HG02870 (cell line): ENCODE measurements at regions not wholly inside any gene's neighbourhood (a gene's known extent, or its start where the extent isn't known, plus 50 kb on each side); places are given as distances from the start of the nearest gene placed in this dataset.
"Not testable (repeated sequence)": the region's sequence is repeated elsewhere in the genome, so short reads cannot be mapped to it uniquely, and the experiment has no call there.

Source experiments
- ATAC-seq: cut with Tn5 transposase; IDR thresholded peaks from one replicate; pipeline ENCODE4 v1.9.1; 2021; ENCODE audit warnings: mild to moderate bottlenecking, moderate library complexity; ENCODE audit not compliant: unreplicated experiment

DNA sequence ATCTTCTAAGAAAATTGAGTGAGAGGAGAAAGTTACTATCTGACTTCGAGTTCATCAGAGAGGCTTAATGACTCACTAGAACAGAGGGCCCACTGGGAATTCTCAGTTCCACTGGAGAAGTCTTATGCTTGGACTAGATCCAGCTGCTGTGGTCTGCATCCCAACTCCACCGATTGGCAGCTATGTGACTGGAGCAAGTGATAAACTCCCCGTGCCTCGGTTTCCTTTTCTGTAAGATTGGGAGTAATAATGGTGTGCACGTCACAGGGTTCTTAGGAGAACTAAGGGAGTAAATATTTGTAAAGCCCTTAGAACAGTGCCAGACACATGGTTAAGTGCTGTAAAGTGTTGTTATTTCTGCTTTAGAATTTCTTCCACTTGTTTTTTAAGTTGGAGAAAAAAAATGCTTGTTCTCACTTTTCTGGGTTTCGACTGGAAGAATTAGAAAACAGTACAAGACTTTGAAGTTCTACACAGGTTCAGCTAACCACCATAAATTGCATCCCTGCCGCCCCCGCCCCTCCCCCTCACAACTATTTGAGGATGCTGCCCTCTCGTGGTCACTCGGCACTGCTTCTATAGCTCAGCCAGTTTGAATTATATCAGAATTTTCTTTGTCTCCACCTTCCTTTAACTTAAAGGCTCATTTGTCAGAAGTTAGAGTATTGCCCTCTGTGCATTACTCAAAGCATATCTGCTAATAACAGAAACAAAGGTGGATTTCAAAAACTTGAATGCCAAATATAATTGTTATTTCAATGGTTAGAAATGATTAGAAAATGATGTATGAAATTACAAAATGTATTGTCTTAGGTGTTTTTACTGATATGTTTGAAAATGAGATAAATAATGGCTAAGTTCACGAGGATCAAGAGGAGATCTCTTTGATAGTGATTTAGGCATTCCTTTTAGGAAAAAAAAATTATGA is 95.0 kb upstream of the IFNGR1 start:
- ATAC-seq = peak; percentile 53

DNA sequence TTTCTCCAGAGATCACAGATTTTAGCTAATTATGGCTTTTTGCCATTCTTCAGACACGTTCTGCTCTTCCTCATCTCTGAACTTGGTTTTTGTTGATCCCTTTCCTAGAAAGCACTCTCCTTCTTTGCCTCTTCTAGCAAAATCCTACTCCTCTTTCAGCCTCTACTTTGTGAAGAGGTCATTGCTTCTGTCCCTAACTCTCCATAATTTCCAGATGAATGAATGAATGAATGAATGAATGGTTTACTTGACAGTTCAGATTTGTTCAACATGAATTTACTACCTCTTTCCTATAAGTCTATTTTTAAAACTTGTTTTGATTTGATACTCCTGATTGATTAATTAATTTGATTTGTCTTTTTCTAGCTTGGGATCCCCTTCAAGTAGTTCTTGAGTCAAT is 94.0 kb upstream of the IFNGR1 start:
- no peak for ATAC-seq

DNA sequence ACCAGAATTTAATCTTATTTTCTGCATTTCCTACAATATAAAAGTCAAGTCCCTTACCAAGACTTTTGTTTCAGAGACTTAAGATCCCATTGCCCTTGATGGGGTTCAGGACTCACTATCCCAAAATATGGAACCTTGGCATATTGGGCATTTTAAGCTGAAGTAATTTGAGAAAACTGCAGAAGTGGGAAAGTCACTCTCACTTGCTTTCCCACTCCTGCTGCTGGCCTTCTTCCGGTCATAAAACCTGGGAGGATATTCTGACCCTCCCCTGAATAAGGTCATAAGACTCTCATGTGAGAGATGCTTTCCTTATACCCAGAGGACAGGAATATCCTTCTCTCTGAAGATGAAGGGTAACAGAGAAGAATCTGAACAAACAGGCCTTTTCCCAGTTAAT is 92.8 kb upstream of the IFNGR1 start:
- no peak for ATAC-seq

DNA sequence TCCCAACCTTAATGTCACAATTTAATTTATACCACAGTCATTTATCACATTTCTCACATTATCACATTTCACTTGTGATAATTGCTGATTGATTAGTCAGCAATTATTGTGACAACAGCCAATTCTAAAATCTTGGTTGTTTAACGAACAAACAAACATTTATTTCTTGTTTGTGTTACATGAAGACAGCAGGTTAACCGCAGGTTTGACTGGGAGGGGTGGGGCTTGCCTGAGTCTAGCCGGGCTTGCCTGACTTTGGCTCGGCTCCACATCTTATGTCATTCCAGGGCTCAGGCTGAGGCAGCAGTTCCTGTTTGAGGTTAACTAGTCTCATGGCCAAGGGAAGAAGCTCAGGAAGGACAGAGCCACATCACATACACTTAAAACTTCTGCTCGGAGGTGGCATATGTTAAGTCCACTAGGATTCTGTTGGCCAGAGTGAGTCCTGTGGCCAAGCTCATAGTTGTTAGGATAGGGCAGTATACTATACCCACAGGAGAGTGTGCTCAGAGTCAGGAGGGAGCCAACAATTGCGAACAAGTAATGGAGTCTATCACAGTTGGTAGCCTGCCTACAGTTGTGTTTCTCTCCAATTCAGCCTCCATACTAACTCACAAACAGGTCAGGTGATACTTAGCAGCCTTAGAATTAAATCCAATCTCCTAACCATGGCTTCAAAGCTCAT is 90.0 kb upstream of the IFNGR1 start:
- no peak for ATAC-seq

DNA sequence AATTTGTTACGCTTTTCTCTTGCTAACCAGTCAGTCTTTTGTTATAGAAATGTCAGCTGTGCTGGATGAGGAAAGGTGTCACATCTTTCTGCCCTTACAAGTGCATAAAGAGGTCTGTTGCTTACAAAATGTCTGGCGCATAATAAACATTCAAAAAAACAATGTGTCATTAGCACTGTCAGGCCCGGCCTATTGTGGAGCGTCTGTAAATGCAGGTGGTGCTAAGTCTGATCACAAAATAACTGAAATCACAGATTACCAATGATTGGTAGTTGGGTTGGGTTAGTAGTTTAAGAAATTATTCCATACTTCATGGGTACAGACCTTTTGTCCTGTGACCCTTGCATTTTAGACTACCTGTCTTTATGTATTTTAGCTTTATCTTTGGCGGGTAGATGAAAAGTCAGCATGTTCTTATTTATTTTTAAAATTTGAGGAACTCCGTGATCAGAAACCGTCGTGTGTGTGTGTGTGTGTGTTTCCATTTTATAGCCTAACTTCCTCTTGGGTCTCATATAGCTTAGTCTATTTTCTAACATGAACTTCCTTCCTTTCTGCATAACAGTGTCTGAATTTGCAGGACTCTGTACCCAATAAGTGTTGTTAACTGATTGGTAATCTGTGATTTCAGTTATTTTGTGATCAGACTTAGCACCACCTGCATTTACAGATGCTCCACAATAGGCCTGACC is 88.1 kb upstream of the IFNGR1 start:
- no peak for ATAC-seq

DNA sequence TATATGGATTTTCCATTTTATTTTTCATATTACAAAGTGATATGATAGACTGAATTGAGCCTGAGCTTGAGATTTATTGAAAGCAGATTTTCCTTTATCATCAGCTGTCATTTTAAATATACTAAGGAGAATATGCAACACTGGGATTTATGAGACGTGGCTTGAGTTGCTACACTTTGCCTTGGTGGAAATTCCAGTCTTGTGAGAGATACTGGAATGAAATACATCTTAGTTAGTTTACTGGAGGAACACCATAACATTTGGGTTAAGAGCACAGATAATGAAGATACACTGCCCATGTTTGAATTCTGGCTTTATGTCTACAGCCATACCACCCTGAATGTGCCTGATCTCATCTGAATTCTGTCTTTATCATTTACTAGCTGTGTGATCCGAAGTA is 86.5 kb upstream of the IFNGR1 start:
- no peak for ATAC-seq

DNA sequence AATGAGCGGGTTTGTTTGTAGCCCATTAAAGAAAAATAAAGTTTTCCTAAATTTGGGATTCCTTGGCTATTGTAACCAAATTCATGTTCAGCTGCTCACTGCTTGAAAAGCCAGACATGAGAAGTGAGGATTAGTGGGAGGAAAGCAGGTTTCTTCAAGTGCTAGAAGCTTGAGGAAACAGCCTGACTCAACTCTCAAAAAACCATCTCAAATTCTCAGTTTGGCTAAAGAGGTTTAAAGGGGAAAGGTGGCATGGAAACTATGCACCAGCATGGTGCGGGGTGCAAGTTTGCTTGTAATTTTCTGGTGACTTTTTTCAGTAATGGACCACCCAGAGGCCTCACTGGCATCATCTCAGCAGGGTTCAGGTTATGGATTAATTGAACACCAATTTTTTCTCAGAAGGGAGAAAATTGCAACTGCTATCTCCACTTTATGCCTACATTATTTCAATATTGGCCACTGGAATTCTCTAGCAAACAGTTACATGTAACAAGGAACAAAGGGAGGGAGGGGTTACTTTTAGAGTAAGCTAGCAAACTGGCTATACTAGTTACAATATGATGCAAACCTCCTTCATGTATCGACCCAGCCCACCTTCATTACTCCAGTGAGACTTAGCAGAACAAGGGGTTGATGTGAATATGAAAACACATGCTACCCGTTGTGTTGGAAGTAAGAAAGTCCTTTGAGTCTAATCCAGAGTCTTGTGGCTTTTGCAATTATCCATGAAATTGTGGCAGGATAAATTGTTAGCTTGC is 85.0 kb upstream of the IFNGR1 start:
- no peak for ATAC-seq

DNA sequence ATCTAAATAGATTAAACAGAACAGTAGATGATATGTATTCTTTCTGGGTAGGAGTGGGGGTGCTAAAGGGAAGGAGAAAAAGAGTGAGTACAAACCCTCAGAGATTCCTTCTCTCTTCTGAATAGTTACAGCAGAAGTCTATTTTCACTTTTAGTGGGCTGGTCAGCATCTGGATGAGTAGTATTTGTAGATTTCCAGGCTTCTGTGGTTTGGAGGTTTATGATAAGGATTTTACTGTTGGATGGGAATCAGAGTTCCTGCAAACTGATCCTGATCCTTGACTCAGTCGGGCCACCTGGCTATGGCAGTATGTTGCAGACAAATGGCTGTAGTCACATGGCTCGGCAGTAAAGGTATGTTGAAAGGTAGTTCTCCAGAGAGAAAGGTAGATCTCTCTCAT is 84.3 kb upstream of the IFNGR1 start:
- ATAC-seq = no peak

DNA sequence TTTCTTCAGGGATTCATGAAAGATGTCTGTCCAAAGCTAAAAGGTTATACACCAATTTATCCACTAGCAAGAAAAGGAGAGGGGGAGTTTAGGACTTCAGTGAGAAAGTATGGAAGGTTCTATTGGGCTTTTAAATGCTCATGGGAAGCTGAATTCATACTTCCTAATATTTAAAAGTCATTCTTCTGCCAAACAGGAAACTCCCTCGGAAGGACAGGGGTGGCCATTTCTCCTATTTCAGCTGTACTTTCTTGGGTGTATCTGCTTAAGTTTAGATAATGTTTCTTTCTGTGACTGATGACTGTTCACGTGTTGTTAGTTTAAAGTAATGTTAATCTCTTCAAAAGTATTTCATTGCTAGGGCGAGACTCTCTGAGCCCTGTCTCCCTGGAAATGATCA is 80.5 kb upstream of the IFNGR1 start:
- ATAC-seq = no peak

DNA sequence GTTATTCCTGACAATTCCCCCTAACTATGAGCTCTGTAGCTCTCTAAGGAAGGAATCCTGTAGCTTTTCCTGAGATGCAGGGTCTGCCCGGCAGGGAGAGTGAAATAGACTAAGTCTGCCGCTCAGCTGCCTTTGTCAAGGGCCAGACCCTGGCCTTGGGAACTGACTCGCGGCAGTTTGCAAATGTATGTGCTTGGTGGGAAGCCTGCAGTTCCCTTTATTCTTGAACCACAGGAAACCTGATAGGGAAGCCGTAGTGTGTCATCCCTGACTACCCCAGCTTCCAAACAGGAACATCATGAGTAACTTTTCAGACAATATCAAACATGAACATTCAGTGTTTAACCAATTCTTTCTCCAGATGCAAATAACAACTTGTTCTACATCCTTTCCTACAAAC is 78.7 kb upstream of the IFNGR1 start:
- ATAC-seq = no peak

DNA sequence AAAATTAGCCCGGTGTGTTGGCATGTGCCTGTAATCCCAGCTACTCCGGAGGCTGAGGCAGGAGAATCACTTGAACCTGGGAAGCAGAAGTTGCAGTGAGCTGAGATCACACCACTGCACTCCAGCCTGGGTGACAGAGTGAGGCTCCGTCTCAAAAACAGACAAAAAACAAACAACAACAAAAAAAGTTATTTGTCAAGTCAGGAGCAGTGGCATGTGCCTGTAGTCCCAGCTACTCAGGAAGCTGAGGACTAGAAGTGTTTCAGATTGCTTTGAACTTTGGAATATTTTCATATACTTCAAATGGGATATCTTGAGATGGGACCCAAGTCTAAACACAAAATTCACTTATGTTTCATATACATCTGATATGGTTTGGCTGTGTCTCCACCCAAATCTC is 73.1 kb upstream of the IFNGR1 start:
- ATAC-seq = not testable (repeated sequence)

DNA sequence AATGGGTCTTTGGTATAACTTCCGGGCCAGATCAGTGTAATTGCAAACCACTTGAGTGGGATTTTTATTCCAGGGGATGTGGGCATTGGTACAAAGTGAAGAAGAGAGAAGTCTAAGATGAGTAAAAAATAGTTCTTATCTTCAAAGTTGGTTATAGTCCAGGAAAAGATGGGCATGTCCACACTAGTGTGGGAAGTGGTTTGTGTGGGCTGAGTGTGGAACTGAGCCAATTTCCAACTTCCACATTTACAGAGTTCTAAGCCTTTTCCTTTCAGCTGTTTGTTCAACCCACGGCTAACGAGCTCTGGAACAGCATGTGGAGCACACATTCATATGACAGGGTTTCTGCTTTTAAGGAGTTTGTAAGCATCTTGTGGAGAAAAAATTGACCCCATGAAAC is 72.3 kb upstream of the IFNGR1 start:
- ATAC-seq = no peak

DNA sequence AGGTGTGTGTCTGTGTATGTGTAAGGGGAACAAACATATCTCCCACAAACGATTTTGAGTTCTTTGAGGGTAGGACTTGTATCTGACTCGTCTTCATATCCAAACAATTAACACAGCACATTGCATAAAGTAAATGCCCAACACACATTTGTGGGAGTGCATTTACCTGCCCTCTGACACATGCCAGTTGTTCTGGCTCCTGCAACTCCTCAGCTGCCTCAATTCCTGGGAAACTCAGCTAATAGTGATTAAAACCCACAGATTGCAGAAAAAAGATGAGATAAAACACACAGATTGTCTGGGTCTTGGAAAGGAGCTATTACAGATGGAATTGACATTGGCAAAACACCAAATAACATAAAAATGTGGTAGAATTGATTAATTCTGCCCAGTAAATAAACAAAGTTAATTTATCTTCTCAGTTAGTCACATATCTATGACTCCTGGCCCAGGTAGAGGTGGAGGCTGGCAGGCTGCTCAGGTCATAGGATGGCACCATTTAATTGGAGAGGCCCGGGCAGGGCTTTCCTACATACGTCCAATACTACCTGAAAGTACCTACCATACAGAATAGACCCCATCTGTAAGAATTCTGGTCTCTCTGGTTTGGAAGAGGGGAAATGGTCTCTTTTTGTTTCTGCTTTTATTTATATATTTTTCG is 71.5 kb upstream of the IFNGR1 start:
- ATAC-seq = no peak

DNA sequence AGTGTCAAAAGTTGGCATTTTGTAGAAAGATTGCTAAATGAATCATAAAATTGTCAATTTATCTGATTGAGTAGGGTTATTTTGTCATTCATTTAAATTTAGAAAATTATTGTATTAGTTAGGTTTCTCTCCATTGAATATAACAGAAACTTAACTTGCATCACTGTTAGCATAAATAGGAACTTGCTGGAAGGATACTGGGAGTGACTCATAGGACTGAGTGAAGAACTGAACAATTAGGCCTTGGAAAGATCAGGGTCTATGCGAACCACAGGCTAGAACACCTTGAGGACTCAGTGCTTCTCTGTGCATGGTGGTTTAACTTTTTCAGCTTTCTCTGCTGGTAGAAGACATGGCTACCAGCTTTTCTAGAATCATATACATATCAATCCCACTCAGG is 67.7 kb upstream of the IFNGR1 start:
- ATAC-seq = no peak

DNA sequence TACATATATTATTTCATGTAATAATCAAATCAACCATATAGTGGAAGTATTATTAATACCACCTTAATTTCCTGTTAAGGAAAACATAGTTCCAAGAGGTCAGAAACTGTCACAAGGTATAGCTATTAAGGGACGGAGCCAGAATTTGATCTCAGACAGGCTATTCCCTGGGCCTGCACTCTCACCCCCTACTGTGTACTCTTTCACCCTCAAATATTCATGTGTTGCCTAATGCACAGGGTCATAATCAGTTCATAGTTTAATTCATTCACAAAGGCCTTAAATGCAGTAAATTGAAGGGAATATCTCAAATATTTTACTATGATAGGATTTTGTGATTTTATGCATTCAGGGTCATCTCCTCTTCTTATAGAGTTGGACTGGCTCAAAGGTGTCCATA is 67.2 kb upstream of the IFNGR1 start:
- no peak for ATAC-seq

DNA sequence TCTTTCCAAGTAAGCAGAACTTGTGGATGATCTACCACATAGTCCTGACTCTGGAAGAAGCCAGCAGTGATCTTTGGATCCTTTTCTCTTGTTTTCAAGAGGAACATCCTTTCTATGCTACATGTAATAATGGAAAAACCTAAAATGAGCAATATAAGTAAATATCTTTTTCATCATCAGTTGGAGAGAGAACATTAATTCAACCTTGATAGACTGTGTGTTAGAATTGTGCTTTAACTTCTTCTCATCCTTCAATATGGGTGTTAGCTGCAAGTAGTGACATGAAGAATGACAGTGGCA is 65.6 kb upstream of the IFNGR1 start:
- ATAC-seq = no peak

DNA sequence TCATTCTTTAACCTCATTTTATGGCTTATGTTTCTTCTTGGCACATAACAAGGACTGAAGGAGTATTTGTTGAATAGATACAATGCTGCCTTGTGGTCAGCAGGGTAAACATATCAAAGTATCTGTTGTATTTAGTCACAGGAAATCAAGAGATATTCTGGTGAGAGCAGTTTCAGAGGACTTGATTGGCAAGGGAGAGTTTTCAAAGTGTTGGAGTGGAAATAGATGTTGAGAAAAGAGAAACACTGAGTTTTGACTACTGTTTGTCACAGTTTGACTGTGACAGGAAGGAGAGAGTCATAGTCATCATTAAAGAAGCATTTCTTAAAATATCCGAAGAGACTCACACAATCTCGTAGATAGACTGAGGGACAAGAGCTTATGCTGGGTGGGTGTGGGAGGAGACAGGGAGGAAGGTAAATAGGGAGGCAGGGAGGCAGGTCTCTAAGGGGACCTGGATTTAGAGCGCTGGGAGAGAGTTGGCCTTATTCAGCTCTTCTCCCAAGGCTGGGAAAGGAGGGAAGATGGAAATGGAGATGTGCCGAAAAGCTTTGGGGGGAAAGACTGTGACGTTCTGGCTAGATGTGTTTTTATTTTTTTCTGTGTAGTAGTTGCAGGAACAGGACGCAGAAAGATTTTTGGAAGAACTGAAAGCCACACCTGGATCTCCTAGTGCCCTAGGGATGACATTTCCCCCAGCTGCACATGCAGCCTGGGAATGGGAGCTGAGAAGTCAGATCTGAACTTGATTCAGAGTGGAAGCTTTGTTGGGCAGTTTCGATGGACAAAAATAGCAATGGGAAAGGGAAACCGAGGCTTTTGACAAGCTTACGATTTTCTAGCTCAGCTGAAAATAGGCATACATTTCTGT is 65.0 kb upstream of the IFNGR1 start:
- ATAC-seq = peak; percentile 86

DNA sequence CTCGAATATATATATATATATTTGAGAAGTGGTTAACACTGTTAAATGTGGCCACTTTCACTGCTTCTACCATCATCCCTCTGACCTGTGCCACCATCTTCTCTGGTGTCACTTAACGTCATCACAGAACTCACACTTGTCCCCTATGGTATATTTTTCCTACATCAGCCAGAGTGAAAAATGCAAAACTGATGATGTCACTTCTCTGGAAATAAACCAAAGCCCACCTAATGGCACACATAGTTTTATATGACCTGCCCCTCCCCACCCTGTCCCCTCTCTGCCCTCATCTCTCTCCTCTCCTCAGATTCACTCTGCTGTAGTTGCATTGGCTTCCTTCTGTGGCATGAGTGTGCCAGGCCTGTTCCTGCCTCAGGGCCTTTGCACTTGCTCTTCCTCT is 63.9 kb upstream of the IFNGR1 start:
- ATAC-seq = no peak

DNA sequence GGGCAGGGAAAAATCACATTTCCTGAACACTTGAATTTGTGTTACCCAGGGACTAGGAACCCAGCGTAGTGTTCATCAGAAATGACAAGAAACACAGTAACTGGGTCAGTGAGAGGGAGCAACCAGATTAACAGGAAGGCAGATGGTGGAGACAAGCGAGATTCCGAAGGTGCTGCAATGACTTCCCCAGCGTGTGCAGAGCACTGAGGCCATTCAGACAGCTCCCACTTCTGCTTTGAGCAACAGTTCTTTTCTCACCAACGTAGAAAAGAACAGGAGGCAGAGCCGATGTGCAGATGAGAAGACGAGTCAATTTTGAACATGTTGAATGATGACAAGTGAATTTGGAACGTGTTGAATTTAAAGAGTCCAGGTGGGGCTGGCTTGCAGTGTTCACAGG is 63.1 kb upstream of the IFNGR1 start:
- ATAC-seq = peak; percentile 40

DNA sequence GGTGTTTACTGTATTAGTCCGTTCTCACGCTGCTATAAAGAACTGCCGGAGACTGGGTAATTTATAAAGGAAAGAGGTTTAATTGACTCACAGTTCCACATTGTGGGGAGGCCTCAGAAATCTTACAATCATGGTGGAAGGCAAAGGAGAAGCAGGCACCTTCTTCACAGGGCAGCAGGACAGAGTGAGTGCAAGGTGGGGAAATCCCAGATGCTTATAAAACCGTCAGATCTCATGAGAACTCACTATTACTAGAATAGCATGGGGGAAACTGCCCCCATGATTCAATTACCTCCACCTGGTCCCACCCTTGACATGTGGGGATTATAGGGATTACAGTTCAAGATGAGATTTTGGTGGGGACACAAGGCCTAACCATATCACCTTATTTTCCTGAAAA is 60.1 kb upstream of the IFNGR1 start:
- ATAC-seq = not testable (repeated sequence)
